Prostate gland (tissue), 2 donors: ENCODE measurements at regions not wholly inside any gene's neighbourhood (a gene's known extent, or its start where the extent isn't known, plus 50 kb on each side); places are given as distances from the start of the nearest gene placed in this dataset.

Source experiments
- DNase-seq: peaks from one replicate; pipeline ENCODE4 v3.0.0-alpha.2; 2019; ENCODE audit warnings: low spot score
- H3K27ac ChIP-seq, 2 donors: fragments of 200-600 bp; sonication (generic); 2 replicates each; pipeline ENCODE4 v1.5.1; 2017 to 2019
- H3K27me3 ChIP-seq: fragments of 200-600 bp; sonication (generic); replicated peaks from 2 replicates; pipeline ENCODE4 v1.5.1; 2019; ENCODE audit not compliant: insufficient read depth
- H3K36me3 ChIP-seq, 2 donors: fragments of 200-600 bp; sonication (generic); 1 replicate in 1 of 2; 2 replicates in 1 of 2; pipeline versions ENCODE4 v1.5.1 to v1.8.1; 2017 to 2019
- H3K4me1 ChIP-seq: fragments of 200-600 bp; sonication (generic); replicated peaks from 2 replicates; pipeline ENCODE4 v1.5.1; 2019
- H3K4me3 ChIP-seq, 2 donors: fragments of 200-600 bp; sonication (generic); 2 replicates each; pipeline ENCODE4 v1.5.1; 2017 to 2019
- H3K9me3 ChIP-seq: fragments of 200-600 bp; sonication (generic); 2 replicates; pipeline ENCODE4 v1.5.1; 2017
- POLR2A ChIP-seq: fragments of 450-650 bp; IDR thresholded peaks from one replicate; pipeline ENCODE4 v1.6.1; 2016; ENCODE audit warnings: antibody characterized with exemption, mild to moderate bottlenecking
- POLR2AphosphoS5 ChIP-seq: sonication (generic); formaldehyde crosslinking; IDR thresholded peaks from one replicate; pipeline ENCODE4 v1.6.1; 2017; ENCODE audit warnings: antibody characterized with exemption
- WGBS: methylation state at CpG from one replicate; pipeline ENCODE4 v1.1.5; 2018; 5-methylcytosine and 5-hydroxymethylcytosine counted together
- intact Hi-C: fragments of 100-400 bp; cut with DNase I; formaldehyde crosslinking; loops from one replicate; pipeline ENCODE4 v1.14.2; 2022
- TF ChIP-seq, protein P1 (sequence below), 4 experiments: fragments of 200-600 bp in 2 of 4; fragments of 450-650 bp in 2 of 4; sonication (generic) in 2 of 4; IDR thresholded peaks; 1 replicate in 3 of 4; 2 replicates in 1 of 4; pipeline ENCODE4 v1.5.1; 2016 to 2019; ENCODE audit warnings: antibody characterized with exemption in 4 of 4, mild to moderate bottlenecking in 2 of 4, moderate library complexity in 2 of 4

DNA sequence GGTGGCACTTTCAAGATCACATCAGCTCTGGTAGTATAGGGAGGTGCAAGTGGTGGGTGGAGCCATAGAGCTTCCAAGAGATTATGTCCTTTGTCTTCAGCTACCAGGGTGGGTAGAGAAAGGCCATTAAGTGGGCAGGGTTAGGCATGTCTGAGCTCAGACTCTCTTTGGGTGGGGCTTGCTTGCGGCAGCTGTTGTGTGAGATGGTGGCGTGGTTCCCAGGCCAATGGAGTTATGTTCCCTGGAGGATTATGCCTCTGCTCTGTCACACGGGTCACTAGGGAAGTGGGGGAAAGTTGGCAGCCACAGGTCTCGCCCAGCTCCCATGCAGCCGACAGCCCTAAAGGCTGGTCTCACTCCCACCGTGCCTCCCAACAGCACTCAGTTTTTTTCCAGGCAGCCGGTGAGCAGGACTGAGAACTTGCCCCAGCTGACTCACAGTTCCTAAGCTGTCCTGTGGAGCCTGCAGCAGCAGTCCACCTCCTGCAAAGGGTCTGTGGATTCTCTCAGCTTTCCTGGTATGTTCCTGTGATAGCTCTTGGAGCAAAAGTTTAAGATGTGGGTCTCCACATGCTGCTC lies 459.0 kb downstream of the SH2D4B start:
- Histone ChIP-seq H3K27ac (no peak overlapping the region), H3K27me3 (no peaks in the 10 kb centered on the region), H3K4me1 (no peaks in the 10 kb centered on the region), H3K36me3 (no peaks in the 10 kb centered on the region), H3K9me3 (no peaks in the 10 kb centered on the region), H3K4me3 (no peak overlapping the region)
- no peak for DNase-seq
- no peak for TF ChIP-seq POLR2A
- no peak for TF ChIP-seq POLR2AphosphoS5
- TF ChIP-seq, protein P1, sequence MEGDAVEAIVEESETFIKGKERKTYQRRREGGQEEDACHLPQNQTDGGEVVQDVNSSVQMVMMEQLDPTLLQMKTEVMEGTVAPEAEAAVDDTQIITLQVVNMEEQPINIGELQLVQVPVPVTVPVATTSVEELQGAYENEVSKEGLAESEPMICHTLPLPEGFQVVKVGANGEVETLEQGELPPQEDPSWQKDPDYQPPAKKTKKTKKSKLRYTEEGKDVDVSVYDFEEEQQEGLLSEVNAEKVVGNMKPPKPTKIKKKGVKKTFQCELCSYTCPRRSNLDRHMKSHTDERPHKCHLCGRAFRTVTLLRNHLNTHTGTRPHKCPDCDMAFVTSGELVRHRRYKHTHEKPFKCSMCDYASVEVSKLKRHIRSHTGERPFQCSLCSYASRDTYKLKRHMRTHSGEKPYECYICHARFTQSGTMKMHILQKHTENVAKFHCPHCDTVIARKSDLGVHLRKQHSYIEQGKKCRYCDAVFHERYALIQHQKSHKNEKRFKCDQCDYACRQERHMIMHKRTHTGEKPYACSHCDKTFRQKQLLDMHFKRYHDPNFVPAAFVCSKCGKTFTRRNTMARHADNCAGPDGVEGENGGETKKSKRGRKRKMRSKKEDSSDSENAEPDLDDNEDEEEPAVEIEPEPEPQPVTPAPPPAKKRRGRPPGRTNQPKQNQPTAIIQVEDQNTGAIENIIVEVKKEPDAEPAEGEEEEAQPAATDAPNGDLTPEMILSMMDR (IDR thresholded peaks at IDR 0.05) = no peak
- intact Hi-C loops = no loop called here
- WGBS = 74% methylated on average over 7 of the region's 7 CpGs

DNA sequence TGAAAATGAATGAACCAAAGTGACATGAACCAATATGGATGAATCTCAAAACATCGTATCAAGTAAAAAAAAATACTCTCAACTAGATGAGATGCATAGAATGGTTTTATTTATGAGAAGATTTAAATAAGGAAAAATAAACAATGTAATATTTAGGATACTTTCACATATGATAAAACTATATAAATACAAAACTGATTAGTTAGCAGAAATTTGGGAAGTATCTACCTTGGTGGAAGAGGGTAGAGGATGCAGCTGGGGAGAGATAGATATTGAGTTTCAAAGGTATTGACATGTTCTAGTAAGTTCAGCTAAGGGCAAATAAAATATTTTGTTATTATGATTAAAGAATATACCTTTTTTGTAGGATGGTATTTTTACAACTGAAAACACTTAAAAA lies 463.1 kb downstream of the SH2D4B start:
- intact Hi-C loops = no loop called here
- WGBS = 93% methylated on average over 1 of the region's 1 CpG

DNA sequence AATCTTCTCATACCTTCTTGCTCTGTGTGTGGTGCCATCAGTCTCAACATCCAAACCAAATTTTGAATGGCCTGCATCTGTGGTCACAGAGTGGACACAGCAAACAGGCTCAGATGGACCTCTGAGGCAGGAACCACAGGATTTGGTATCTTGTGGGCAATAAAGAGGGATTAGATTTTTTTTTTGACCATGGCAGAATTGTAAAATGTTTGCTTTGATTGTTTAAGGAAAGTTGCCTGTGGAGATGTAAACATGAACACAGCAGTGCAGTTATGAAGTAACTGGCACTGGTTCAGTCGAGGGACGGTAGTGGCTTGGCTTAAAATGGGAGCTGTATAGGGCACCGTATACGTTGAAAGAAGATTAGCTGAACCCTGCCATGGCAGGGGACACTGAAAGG lies 464.7 kb downstream of the SH2D4B start:
- H3K4me1 ChIP-seq = no peaks in the 10 kb centered on the region
- H3K36me3 ChIP-seq = no peaks in the 10 kb centered on the region
- no peak for DNase-seq
- H3K4me3 ChIP-seq = no peak overlapping the region
- H3K27me3 ChIP-seq = no peaks in the 10 kb centered on the region
- H3K9me3 ChIP-seq = no peaks in the 10 kb centered on the region
- intact Hi-C loops = no loop called here
- TF ChIP-seq POLR2A = no peak
- TF ChIP-seq POLR2AphosphoS5 = no peak
- TF ChIP-seq, protein P1 (IDR thresholded peaks at IDR 0.05) = no peak
- H3K27ac ChIP-seq = no peak overlapping the region
- WGBS = 91% methylated on average over 4 of the region's 4 CpGs

More for the DNA sequence above, 463.1 kb downstream of the SH2D4B start:
- Histone ChIP-seq H3K4me1 (no peaks in the 10 kb centered on the region), H3K9me3 (no peaks in the 10 kb centered on the region), H3K27ac (no peak overlapping the region), H3K4me3 (no peak overlapping the region), H3K27me3 (no peaks in the 10 kb centered on the region), H3K36me3 (no peaks in the 10 kb centered on the region)
- TF ChIP-seq POLR2A = no peak
- no peak for DNase-seq

DNA sequence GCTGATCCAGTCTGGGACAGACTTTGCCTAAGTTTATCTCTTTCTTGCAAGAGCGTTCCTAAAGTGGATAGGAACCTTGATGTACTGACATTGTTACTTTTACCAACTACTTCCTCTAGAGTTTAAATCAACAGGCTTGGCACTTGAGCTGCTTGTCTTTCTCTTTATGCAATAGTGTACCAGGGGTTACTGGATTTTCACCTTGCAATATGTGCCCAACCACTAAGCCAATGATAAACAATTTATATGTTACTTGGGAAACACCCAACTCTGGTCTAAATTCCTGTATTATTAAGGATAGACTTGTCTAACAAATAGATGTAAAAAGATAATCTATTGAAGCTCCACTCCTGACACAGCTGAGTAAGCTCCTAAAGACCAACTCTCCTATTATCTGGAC lies 470.2 kb downstream of the SH2D4B start:
- WGBS = 69% methylated on average over 1 of the region's 1 CpG
- Histone ChIP-seq H3K27ac (no peak overlapping the region), H3K36me3 (no peaks in the 10 kb centered on the region), H3K27me3 (no peaks in the 10 kb centered on the region), H3K4me1 (no peaks in the 10 kb centered on the region), H3K9me3 (no peaks in the 10 kb centered on the region), H3K4me3 (no peak overlapping the region)
- TF ChIP-seq, protein P1 (IDR thresholded peaks at IDR 0.05) = no peak
- TF ChIP-seq POLR2AphosphoS5 = no peak
- intact Hi-C loops = no loop called here
- no peak for DNase-seq

DNA sequence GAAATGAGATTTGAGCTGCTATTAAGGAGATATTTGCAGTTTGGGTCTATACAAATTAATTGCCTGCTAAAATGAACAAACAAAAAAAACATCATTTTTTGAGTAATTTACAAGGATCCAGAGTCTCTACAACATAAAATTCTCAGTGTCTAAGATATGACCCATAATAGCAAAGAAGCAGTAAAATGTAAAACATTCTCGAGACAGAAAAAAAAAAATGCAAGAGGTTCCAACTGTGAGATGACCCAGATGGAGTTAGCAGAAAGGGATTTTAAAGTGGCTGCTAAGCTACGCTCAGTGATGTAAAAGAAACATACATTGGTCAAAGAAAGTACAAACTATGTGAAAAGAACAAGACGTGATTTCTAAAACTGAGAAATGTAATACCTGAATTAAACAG lies 471.0 kb downstream of the SH2D4B start:
- no peak overlapping the region for H3K27ac ChIP-seq
- 69% methylated on average over 3 of the region's 3 CpGs for WGBS
- TF ChIP-seq, protein P1 (IDR thresholded peaks at IDR 0.05) = no peak
- TF ChIP-seq POLR2A = no peak
- no peak for TF ChIP-seq POLR2AphosphoS5
- H3K27me3 ChIP-seq = no peaks in the 10 kb centered on the region
- no peaks in the 10 kb centered on the region for H3K9me3 ChIP-seq
- no peaks in the 10 kb centered on the region for H3K4me1 ChIP-seq
- intact Hi-C loops = no loop called here
- H3K36me3 ChIP-seq = no peaks in the 10 kb centered on the region
- DNase-seq = no peak
- H3K4me3 ChIP-seq = no peak overlapping the region
